ENCODE measurements at regions not wholly inside any gene's neighbourhood (a gene's known extent, or its start where the extent isn't known, plus 50 kb on each side); places are given as distances from the start of the nearest gene placed in this dataset.
"Not testable (repeated sequence)": the region's sequence is repeated elsewhere in the genome, so short reads cannot be mapped to it uniquely, and the experiment has no call there.

GRCh38 chrX:122655256-122655655, 528.8 kb upstream of the GRIA3 start:
- not testable (repeated sequence) for TF ChIP-seq CTCF (tag by site-specific recombination; IDR thresholded peaks at IDR 0.05); PATZ1 (tag by site-specific recombination; IDR thresholded peaks at IDR 0.05); ZNF335 (tag by site-specific recombination; conservative IDR thresholded peaks at IDR 0.05); ZNF48 (tag by site-specific recombination; IDR thresholded peaks at IDR 0.05); HOXC10 (CRISPR knock-in tag; IDR thresholded peaks at IDR 0.05); ZNF785 (tag by site-specific recombination; IDR thresholded peaks at IDR 0.05)
- TF ChIP-seq, protein P1, sequence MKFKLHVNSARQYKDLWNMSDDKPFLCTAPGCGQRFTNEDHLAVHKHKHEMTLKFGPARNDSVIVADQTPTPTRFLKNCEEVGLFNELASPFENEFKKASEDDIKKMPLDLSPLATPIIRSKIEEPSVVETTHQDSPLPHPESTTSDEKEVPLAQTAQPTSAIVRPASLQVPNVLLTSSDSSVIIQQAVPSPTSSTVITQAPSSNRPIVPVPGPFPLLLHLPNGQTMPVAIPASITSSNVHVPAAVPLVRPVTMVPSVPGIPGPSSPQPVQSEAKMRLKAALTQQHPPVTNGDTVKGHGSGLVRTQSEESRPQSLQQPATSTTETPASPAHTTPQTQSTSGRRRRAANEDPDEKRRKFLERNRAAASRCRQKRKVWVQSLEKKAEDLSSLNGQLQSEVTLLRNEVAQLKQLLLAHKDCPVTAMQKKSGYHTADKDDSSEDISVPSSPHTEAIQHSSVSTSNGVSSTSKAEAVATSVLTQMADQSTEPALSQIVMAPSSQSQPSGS (tag by site-specific recombination; IDR thresholded peaks at IDR 0.05; ENCODE audit: low read depth): not testable (repeated sequence)
